ENCODE measurements at regions not wholly inside any gene's neighbourhood (a gene's known extent, or its start where the extent isn't known, plus 50 kb on each side); places are given as distances from the start of the nearest gene placed in this dataset.

GRCh38 chr13:106633321-106633720 lies 65.4 kb upstream of the ARGLU1 start:
- TF ChIP-seq CTCF (IDR thresholded peaks at IDR 0.05; ENCODE audit: insufficient read depth, low read length, poor library complexity, severe bottlenecking) (no peak), EZH2phosphoT487 (conservative IDR thresholded peaks at IDR 0.05; ENCODE audit: low read length) (no peak)

Measured in SU-DHL-6 (cell line).